ENCODE measurements at regions not wholly inside any gene's neighbourhood (a gene's known extent, or its start where the extent isn't known, plus 50 kb on each side); places are given as distances from the start of the nearest gene placed in this dataset.
"Not testable (repeated sequence)": the region's sequence is repeated elsewhere in the genome, so short reads cannot be mapped to it uniquely, and the experiment has no call there.

DNA sequence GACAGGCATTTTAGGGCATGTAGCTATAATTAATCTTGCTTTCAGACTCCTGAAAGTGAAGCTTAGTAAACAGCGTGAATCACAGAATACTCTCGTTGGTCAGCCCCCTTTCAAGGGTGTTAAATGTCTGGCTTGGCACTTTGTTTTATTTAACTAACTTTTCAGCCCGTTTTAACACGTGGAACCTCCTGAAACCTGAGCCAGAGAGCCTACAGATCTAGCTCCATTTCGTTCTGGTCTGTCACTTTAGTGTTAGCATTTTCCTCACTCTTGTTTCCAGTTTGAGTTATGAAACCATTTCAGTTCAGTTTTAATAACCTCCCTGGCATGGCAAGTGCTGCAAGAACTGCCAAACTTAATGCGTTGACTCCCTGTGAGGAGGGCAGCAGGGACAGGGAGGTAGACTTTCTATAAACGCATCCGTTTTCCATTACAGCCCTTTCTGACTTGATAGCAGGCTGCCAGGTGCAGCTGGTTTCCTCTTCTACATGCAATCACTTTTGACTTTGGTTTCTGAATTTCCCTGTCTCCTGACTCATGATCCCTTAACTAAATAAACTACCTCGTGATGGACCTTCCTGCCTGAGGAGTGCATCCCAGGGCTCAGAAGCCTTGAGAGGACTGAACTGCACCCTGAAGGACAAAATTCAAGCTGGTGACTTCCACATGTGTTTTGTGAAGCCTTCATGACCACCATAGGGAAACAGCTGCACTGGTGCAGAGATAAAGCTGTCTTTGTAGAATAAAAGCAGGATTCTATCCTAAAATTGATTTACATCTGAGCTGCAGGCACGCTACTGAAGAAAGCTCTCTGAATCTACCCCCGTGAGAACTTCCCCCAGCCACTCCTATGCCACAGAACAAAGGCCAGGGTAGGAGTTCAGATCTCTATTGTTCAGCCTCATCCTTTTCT lies 192.6 kb downstream of the DLEU7 start:
- no peaks in the 10 kb centered on the region for H3K36me3 Mint-ChIP-seq
- H3K27ac Mint-ChIP-seq = no peak overlapping the region
- peaks cover 2% of the 10 kb centered on the region for H3K4me1 Mint-ChIP-seq
- no peak overlapping the region for H3K4me3 Mint-ChIP-seq
- DNase-seq (no peak), ATAC-seq (ENCODE audit: low read depth) (no peak)
- POLR2A ChIA-PET = no interaction called here
- peaks cover 1% of the 10 kb centered on the region for H3K9me3 Mint-ChIP-seq
- peaks cover 24% of the 10 kb centered on the region for H3K27me3 Mint-ChIP-seq

DNA sequence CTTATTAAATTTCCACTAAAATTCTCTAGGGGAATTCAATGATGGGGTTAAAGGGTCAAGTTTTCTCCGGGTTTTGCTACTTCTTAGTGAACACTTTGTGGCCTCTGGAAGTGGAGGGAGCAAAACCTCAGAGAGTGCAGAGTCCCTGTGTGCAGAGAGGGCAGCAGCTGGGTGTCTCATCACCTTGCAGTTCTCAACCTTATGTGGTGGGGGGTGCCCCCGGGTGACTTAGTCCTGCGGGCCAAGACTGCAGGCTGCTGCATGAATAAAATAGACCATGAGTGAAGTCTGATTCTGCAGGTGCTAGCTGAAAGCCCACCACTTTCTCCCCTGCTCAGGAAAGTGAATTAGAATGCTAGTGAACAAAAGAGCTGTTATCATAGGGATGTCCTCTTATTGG lies 191.6 kb downstream of the DLEU7 start:
- Mint-ChIP-seq H3K4me3 (no peak overlapping the region), H3K36me3 (no peaks in the 10 kb centered on the region), H3K4me1 (peaks cover 2% of the 10 kb centered on the region), H3K27ac (no peak overlapping the region), H3K27me3 (peaks cover 30% of the 10 kb centered on the region), H3K9me3 (peaks cover 1% of the 10 kb centered on the region)
- ATAC-seq (ENCODE audit: low read depth) = no peak
- no peak for DNase-seq
- POLR2A ChIA-PET = no interaction called here

DNA sequence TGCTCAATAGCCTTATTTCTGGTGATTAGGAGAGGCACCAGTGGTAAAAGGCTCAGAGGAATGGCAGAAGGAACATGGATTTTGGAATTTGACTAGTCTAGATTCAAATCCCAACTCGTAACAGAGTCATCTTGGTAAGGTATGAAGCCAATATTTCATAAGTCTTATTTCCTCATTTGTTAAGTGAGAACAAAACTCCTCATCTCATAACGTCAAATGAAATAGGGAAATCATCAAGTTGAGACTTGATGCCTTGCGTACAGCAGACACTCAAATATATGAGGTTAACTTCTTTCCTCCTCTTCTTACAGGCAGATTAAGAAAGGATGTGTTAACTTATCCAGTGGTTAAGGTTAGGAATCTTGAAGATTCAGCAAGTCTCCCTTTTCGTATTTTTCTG lies 189.2 kb downstream of the DLEU7 start:
- POLR2A ChIA-PET = no interaction called here
- Mint-ChIP-seq H3K9me3 (no peaks in the 10 kb centered on the region), H3K27ac (no peak overlapping the region), H3K27me3 (peaks cover 35% of the 10 kb centered on the region), H3K4me3 (no peak overlapping the region), H3K4me1 (peaks cover 5% of the 10 kb centered on the region), H3K36me3 (no peaks in the 10 kb centered on the region)
- DNase-seq = no peak
- ATAC-seq (ENCODE audit: low read depth) = no peak

DNA sequence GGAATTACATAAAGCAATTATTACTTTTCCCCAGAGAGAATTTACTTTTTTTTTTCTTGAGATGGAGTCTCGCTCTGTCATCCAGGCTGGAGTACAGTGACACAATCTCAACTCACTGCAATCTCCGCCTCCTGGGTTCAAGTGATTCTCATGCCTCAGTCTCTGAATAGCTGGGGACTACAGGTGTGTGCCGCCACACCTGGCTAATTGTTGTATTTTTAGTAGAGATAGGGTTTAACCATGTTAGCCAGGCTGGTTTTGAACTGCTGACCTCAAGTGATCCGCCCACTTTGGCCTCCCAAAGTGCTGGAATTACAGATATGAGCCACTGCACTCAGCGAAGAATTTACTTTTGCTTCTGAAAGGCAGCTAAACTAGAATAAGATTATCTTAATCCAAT lies 181.6 kb downstream of the DLEU7 start:
- DNase-seq; H3K27me3 Mint-ChIP-seq; POLR2A ChIA-PET; ATAC-seq (ENCODE audit: low read depth); H3K9me3 Mint-ChIP-seq; H3K36me3 Mint-ChIP-seq; H3K4me3 Mint-ChIP-seq; H3K4me1 Mint-ChIP-seq; H3K27ac Mint-ChIP-seq: not testable (repeated sequence)

DNA sequence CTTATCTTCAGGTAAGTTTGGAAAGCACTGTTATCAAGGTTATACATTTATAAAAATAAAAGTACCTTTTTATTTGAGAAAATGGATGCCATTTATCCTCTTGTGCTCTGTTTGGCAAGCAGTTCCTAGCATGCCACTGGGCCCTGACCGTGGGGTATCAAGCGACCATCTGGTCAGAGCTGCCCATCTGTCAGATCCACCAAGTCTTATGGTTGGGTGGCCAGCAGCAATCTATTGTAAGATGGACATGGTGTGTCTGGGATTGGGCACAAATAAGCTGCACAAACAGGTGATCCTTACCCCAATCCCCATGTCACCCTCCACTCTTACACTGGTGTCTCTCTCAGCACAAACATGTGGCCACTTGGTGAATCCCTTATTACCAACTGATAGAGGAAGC lies 178.5 kb downstream of the DLEU7 start:
- Mint-ChIP-seq H3K4me3 (no peak overlapping the region), H3K4me1 (no peaks in the 10 kb centered on the region), H3K27me3 (peaks cover 6% of the 10 kb centered on the region), H3K9me3 (peaks cover 9% of the 10 kb centered on the region), H3K27ac (no peak overlapping the region), H3K36me3 (peaks cover 4% of the 10 kb centered on the region)
- DNase-seq (no peak), ATAC-seq (ENCODE audit: low read depth) (no peak)
- POLR2A ChIA-PET = no interaction called here

DNA sequence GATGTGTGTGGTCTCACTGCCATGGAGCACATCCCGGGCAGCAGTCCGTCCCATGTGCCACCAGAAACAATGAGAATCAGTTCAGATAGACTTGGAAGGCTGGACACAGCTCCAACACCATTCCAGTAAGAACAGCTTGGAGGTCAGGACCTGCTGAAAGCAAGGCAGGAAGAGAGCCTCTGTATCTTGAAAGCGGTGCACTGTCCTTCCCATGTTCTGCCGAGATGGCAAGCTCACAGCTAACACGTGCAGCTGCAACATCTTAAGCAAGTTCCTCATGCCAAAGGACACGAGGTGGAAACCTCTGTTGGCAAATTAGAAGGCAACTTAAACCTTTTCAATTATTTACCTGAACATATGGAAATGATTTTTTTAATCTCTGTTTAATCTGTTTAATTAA lies 175.4 kb downstream of the DLEU7 start:
- Mint-ChIP-seq H3K27me3 (peaks cover 13% of the 10 kb centered on the region), H3K27ac (no peak overlapping the region), H3K4me3 (no peak overlapping the region), H3K9me3 (peaks cover 9% of the 10 kb centered on the region), H3K4me1 (no peaks in the 10 kb centered on the region), H3K36me3 (peaks cover 3% of the 10 kb centered on the region)
- POLR2A ChIA-PET = no interaction called here
- no peak for DNase-seq
- no peak for ATAC-seq (ENCODE audit: low read depth)

DNA sequence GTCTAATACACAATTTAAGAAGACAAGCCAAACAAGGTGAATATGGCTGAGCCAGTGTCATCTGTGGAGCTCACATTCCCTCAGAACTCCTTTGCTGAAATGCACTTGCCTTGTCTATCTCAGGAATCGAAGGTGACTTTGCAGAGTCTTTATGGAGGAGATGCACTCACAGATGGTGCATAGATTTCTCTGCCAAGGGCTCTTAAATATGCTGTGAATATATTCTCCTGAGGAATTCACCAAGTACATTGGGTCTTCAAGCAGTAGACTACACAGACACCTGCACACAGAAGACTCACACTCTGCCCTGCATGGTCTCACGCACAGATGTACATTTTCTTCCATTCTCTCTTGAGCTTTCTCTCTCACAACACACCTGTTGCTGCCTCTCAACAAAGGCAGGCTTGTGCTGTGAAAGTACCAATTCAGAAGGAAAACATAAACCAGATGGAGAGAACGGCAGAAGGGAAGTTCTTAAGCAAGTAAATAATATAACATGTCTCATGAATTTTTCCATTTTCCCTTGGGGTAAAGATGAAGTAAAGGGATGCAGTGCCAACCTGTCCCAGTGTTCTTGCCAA lies 174.7 kb downstream of the DLEU7 start:
- Mint-ChIP-seq H3K4me1 (no peaks in the 10 kb centered on the region), H3K36me3 (peaks cover 3% of the 10 kb centered on the region), H3K27ac (no peak overlapping the region), H3K27me3 (peaks cover 14% of the 10 kb centered on the region), H3K9me3 (peaks cover 9% of the 10 kb centered on the region), H3K4me3 (no peak overlapping the region)
- POLR2A ChIA-PET = no interaction called here
- no peak for DNase-seq
- no peak for ATAC-seq (ENCODE audit: low read depth)

DNA sequence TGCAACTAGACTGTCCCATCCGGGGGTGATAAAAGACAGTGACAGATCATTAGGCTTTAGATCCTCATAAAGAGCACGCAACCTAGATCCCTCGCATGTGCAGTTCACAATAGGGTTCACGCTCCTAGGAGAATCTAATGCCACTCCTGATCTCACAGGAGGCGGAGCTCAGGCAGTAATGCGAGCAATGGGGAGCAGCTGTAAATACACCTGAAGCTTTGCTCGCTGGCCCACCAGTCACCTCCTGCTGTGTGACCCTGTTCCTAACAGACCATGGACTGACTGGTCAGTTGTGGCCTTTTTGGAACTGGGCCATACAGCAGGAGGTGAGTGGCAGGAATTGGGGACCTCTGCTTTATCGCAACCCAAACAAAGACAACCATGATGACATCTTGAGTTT lies 173.2 kb downstream of the DLEU7 start:
- Mint-ChIP-seq H3K27ac (no peak overlapping the region), H3K9me3 (peaks cover 9% of the 10 kb centered on the region), H3K4me1 (no peaks in the 10 kb centered on the region), H3K36me3 (peaks cover 1% of the 10 kb centered on the region), H3K27me3 (peaks cover 14% of the 10 kb centered on the region), H3K4me3 (no peak overlapping the region)
- POLR2A ChIA-PET = no interaction called here
- ATAC-seq (ENCODE audit: low read depth) = no peak
- DNase-seq = no peak

DNA sequence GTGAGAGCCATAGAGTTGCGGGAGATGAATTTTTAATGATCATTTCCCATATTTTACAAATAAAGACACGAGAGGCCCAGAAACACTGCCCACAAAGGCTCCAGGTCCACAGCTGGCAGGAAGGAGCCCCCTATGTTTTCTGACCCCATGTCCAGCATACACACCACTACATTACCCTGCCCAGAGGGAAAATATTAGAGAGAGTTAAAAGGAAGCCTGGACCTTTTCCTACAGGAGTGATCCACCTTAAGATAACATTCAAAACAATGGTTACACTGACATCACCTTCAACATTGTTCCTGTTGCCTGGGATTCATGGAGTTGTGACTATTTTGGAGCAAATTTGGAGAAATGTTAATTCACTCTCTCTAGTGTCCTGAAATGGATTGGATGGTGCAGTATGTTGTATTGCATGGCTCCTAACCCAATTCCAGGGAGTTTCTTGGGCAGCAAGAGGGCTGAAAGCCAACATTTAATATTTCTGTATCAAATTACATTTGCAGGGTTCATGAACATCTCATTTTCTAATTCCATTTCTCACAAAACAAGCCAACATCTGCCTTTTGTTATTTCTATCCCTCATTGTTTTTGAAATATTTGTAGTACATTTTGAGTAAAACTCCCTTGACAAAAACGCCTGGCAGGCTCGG lies 172.5 kb downstream of the DLEU7 start:
- no peak for DNase-seq
- ATAC-seq (ENCODE audit: low read depth) = no peak
- POLR2A ChIA-PET = no interaction called here
- H3K36me3 Mint-ChIP-seq = peaks cover 1% of the 10 kb centered on the region
- H3K4me3 Mint-ChIP-seq = no peak overlapping the region
- H3K4me1 Mint-ChIP-seq = no peaks in the 10 kb centered on the region
- peaks cover 14% of the 10 kb centered on the region for H3K27me3 Mint-ChIP-seq
- no peak overlapping the region for H3K27ac Mint-ChIP-seq
- H3K9me3 Mint-ChIP-seq = peaks cover 6% of the 10 kb centered on the region

DNA sequence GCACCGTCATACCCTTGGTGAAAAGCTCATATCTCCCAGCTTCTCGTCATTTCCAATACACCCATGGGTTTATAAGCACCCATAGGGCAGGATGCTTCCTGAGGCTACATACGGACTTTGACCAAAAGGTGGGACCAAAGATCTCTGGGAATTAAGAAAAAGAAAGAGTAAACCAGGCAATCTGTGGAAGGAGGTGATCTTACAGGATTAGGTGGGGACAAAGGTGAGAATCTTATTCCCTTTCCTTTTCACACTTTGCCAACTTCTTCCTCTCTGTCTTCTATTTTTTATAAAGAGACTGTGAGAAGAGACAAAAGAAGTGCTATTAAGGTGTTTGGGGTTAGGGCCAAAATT lies 172.0 kb downstream of the DLEU7 start:
- DNase-seq (no peak), ATAC-seq (ENCODE audit: low read depth) (no peak)
- H3K36me3 Mint-ChIP-seq = no peaks in the 10 kb centered on the region
- H3K9me3 Mint-ChIP-seq = peaks cover 2% of the 10 kb centered on the region
- H3K4me1 Mint-ChIP-seq = peaks cover 2% of the 10 kb centered on the region
- POLR2A ChIA-PET = no interaction called here
- H3K27me3 Mint-ChIP-seq = peaks cover 14% of the 10 kb centered on the region
- H3K4me3 Mint-ChIP-seq = no peak overlapping the region
- H3K27ac Mint-ChIP-seq = no peak overlapping the region

DNA sequence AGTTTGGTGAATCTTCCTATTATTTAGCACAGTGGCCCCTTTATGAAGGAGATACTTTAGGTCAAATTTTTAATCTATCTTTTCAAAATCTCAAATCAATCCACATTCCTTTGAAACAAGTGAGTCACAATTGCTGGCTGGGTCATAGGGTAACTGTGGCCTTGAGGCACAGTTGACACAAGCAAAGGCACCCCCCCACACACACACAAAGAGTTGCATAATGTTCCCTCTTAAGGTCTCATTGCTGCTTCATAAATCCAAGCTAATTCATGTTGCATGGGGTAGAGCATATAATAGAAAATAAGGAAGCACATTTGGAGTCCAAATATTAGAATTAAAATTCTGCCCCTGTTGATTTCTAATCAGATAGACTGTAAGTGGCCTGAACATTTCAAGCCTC lies 171.5 kb downstream of the DLEU7 start:
- H3K9me3 Mint-ChIP-seq = peaks cover 1% of the 10 kb centered on the region
- H3K4me3 Mint-ChIP-seq = no peak overlapping the region
- peaks cover 3% of the 10 kb centered on the region for H3K4me1 Mint-ChIP-seq
- ATAC-seq (ENCODE audit: low read depth) (no peak), DNase-seq (no peak)
- no peaks in the 10 kb centered on the region for H3K36me3 Mint-ChIP-seq
- H3K27me3 Mint-ChIP-seq = peaks cover 14% of the 10 kb centered on the region
- H3K27ac Mint-ChIP-seq = no peak overlapping the region
- POLR2A ChIA-PET = interaction anchor here (0.6 kb wide), 1 partner anchor 95 kb away, joined by 3 read pairs; no protein-coding TSS in a partner anchor

DNA sequence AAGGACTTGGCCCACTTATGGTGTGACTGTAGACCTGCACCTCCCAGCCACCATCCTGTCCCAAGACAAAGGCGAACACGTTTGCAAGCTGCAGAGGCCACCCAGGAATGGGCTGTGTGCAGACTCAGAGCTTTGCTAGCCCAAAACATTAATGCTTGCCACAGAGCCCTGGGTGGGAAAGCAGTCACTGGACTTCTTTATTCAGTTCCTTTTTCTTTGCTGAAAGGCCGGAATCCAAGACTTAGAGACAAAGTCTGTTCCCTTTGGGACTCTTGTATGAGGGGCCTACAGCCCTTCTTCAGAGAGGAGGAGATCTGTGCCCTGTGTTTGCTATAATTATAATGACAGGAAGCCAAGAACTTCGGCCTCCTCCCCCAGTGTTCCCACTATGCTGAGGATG lies 167.8 kb downstream of the DLEU7 start:
- H3K4me1 Mint-ChIP-seq = peaks cover 6% of the 10 kb centered on the region
- H3K27ac Mint-ChIP-seq = no peak overlapping the region
- peaks cover 16% of the 10 kb centered on the region for H3K27me3 Mint-ChIP-seq
- POLR2A ChIA-PET = no interaction called here
- no peak for ATAC-seq (ENCODE audit: low read depth)
- H3K9me3 Mint-ChIP-seq = peaks cover 3% of the 10 kb centered on the region
- no peak overlapping the region for H3K4me3 Mint-ChIP-seq
- H3K36me3 Mint-ChIP-seq = no peaks in the 10 kb centered on the region
- DNase-seq = no peak

DNA sequence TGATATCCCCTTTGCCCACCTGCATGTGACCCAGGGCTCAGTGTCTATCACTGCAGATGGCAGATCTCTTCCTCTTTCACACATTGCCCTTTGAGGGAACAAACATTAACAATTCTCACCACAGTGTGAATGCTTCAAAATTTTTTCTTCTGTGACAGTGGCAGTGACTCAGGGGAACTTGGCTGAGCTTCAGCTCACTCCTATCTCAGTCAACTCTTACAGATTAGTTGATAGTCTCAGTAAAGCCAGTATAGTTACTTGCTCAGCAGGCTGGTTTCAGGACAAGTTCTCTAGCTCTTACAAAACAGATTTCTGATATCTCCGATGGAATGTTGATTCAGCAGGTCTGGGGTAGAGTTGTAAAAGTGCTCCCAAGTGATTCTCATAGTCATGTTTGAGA lies 166.9 kb downstream of the DLEU7 start:
- Mint-ChIP-seq H3K9me3 (peaks cover 3% of the 10 kb centered on the region), H3K4me3 (no peak overlapping the region), H3K4me1 (peaks cover 6% of the 10 kb centered on the region), H3K27me3 (peaks cover 17% of the 10 kb centered on the region), H3K27ac (no peak overlapping the region), H3K36me3 (no peaks in the 10 kb centered on the region)
- DNase-seq (no peak), ATAC-seq (ENCODE audit: low read depth) (no peak)
- POLR2A ChIA-PET = no interaction called here

DNA sequence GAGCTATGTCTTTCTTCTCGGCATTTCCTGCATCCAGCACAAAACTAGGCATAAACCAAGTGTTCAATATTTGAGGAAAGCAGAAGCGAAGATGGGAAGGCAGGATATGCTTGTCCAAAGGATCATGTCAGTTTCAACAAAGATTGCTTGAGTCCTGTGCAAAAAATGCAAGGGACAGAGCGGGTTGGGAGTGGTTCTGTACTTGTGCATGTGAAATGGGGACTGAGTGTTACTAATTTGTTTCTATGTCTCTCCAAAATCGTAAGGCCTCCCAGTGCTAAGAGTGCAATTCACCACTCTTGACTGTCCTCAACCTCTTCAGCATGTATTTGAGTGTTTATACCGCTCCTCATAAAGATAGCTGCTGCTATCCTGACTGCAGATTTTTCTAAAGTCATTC lies 166.2 kb downstream of the DLEU7 start:
- Mint-ChIP-seq H3K9me3 (peaks cover 3% of the 10 kb centered on the region), H3K36me3 (no peaks in the 10 kb centered on the region), H3K27ac (no peak overlapping the region), H3K4me3 (no peak overlapping the region), H3K27me3 (peaks cover 13% of the 10 kb centered on the region), H3K4me1 (peaks cover 6% of the 10 kb centered on the region)
- DNase-seq = no peak
- ATAC-seq (ENCODE audit: low read depth) = no peak
- POLR2A ChIA-PET = no interaction called here
